Erythroblast (primary cell): ENCODE measurements at regions not wholly inside any gene's neighbourhood (a gene's known extent, or its start where the extent isn't known, plus 50 kb on each side); places are given as distances from the start of the nearest gene placed in this dataset.

ENCODE experiments used
- GATA1 ChIP-seq: IDR thresholded peaks from 2 replicates; pipeline ENCODE4 v1.6.1; 2011; ENCODE audit warnings: low read depth, mild to moderate bottlenecking, control low read depth, low read length, moderate library complexity
- POLR2A ChIP-seq: IDR thresholded peaks from 2 replicates; pipeline ENCODE4 v1.6.1; 2011; ENCODE audit warnings: mild to moderate bottlenecking, low read length

- TF ChIP-seq POLR2A (no peak), GATA1 (no peak)
These were observed 341.6 kb upstream of the PCSK5 start for GRCh38 chr9:75548871-75549270.
